ENCODE measurements at regions not wholly inside any gene's neighbourhood (a gene's known extent, or its start where the extent isn't known, plus 50 kb on each side); places are given as distances from the start of the nearest gene placed in this dataset.
A peak's percentile ranks its signal among the peaks of the same experiment; 100 is the strongest.

DNA sequence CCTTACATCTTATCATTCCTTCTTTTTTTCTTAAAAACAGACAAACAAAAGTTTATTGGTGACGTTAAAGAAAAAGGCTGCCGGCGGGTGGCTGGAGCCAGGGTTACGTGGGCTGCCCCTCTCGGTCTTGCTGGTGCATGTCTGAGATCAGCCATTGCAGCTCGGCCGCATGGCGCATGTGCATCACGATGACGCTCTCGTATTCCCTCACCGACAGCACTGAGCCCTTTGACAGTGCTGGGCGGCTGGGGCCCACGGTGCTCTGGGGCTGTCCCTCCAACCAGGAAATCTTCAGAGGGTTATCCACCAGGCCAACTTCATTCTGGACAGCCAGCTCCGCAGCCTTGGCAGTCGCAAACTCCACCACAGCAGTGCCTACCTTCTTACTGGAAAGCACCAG lies 1081.8 kb upstream of the TMEFF2 start:
- no peak overlapping the region for H3K27ac ChIP-seq
- H3K4me1 ChIP-seq (replicated peaks in 1 of 2), result no peaks in the 10 kb centered on the region
- WGBS, 10 experiments, result 60 to 100% (median 94%) methylated on average over 2 to 6 of the region's 16 CpGs; no CpG with 5 or more reads in 7 of the 10 experiments
- ATAC-seq (replicated peaks in 6 of 8), result no peak
- H3K4me3 ChIP-seq, result no peak overlapping the region
- in situ Hi-C loops (cut with MboI; ENCODE audit: low pct_unique_long_range_greater_than_20kb in 2 of 9, low sequenced_read_pairs in 9 of 9, unreplicated experiment in 9 of 9), result no loop called here

DNA sequence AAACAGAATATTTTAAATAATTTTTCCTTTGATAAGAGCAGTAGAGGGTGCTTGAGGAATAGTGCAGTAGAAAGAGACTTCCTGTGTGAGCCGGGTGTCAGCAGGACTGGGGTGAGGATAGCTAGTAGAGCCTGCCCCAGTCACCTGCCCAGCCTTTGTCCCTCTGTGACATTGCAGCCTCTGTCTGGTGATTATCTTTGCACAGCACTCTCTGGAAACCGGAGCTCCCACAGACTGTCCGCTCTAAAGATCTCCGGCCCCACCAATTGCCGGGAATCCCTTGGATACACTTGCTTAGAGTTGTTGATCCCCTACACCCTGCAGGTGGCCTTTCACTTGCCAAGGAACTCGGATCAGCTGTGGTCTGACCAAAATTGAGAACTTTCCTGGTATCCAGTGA lies 1081.3 kb upstream of the TMEFF2 start:
- in situ Hi-C loops (cut with MboI; ENCODE audit: low pct_unique_long_range_greater_than_20kb in 2 of 9, low sequenced_read_pairs in 9 of 9, unreplicated experiment in 9 of 9), result no loop called here
- Histone ChIP-seq H3K4me3 (no peak overlapping the region), H3K27ac (no peak overlapping the region), H3K4me1 (replicated peaks in 1 of 2) (no peaks in the 10 kb centered on the region)
- WGBS, 10 experiments, result 30 to 100% (median 82%) methylated on average over 1 to 6 of the region's 6 CpGs; no CpG with 5 or more reads in 2 of the 10 experiments
- no peak for ATAC-seq (replicated peaks in 6 of 8)

DNA sequence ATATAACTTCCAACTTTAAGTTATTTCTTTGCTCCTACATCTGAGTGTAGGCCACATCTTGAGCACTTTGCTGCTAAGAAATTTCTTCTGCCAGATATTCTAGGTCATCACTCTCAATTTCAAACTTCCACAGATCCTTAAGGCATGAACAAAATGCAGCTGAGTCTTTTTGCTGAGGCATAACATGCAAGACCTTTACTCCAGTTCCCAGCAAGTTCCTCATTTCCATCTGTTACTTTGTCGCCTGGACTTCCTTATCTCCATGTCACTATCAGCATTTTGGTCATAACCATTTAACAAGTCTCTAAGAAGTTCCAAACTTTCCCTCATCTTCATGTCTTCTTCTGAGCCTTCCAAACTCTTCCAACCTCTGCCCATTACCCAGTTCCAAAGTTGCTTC lies 1077.3 kb upstream of the TMEFF2 start:
- in situ Hi-C loops (cut with MboI; ENCODE audit: low pct_unique_long_range_greater_than_20kb in 2 of 9, low sequenced_read_pairs in 9 of 9, unreplicated experiment in 9 of 9), result no loop called here
- WGBS, 10 experiments, result 0 to 100% (median 81%) methylated on average over 1 of the region's 1 CpG
- ATAC-seq (replicated peaks in 6 of 8), result no peak

DNA sequence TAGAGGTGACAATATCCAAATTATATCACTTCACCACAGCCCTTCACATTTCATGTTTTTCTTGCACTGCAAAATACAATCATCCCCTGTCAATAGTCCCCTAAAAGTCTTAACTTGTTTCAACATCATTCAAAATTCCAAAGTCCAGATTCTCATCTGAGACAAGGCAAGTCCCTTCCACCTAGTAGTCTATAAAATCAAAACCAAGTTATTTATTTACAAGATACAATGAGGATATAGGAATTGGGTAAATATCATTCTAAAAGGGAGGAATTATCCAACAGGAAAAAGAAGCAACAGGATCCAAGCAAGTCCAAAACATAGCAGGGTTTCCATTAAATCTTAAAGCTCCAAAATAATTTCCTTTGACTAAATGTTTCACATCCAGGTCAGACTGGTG lies 1076.1 kb upstream of the TMEFF2 start:
- in situ Hi-C loops (cut with MboI; ENCODE audit: low pct_unique_long_range_greater_than_20kb in 2 of 9, low sequenced_read_pairs in 9 of 9, unreplicated experiment in 9 of 9), result no loop called here
- Histone ChIP-seq H3K4me1 (replicated peaks in 1 of 2) (no peaks in the 10 kb centered on the region), H3K27ac (no peak overlapping the region), H3K4me3 (no peak overlapping the region)
- no peak for ATAC-seq (replicated peaks in 6 of 8)

More for the DNA sequence above, 1077.3 kb upstream of the TMEFF2 start:
- Histone ChIP-seq H3K27ac (no peak overlapping the region), H3K4me1 (replicated peaks in 1 of 2) (no peaks in the 10 kb centered on the region), H3K4me3 (no peak overlapping the region)

DNA sequence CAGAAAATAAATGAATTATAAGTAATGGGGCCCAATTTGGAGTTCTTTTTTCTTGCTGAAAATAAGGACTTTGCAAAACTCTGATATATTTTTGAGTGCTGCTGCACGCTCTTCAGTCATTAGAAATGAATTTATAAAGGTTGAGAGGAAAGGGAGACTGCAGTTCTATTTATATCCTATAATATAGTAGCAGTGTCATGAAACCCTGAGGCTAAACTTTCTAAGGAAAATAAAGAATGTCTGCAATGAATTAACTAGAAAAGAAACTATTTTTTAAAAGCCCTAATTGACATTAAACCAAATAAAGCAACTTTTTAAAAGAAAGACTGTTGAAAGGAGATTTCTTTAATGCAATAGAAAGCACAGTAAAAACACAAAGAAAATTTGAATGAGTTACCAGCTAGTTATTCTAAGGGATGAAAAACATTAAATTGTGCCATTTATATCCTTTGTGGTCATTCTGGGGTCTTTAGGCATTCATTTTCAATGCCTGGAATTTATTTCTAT lies 1072.8 kb upstream of the TMEFF2 start:
- Histone ChIP-seq H3K4me1 (replicated peaks in 1 of 2) (no peaks in the 10 kb centered on the region), H3K27ac (no peak overlapping the region), H3K4me3 (no peak overlapping the region)
- WGBS, 10 experiments, result 0 to 88% (median 76%) methylated on average over 1 of the region's 1 CpG; no CpG with 5 or more reads in 3 of the 10 experiments
- in situ Hi-C loops (cut with MboI; ENCODE audit: low pct_unique_long_range_greater_than_20kb in 2 of 9, low sequenced_read_pairs in 9 of 9, unreplicated experiment in 9 of 9), result no loop called here
- ATAC-seq (replicated peaks in 6 of 8), result no peak

DNA sequence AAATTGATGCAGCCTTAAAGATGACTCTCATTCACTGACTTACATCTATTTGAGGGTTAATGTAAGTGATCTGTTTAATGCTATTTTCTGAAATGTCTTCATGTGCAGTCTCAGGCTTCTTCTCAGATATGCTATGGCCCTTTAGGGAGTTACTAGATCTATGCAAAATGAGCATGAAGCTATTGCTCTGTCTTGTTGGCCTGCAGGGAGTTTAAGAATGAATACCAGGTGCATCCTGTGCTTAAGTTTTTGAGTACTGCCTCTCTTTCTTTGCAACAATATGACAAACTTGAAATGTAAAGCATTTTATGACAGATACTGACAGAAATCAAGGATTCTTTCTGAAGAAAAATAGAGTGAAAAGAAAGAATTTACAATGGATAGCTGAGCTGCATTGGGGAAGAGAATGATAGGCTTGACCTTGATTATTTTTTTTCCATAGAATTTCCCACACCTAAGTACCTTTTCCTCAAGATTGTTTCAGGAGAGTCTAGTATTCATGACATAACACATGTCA lies 1058.3 kb upstream of the TMEFF2 start:
- ATAC-seq (replicated peaks in 6 of 8), result peak in 1 of 8 experiments; percentile 33
- no peak overlapping the region for H3K4me3 ChIP-seq
- H3K4me1 ChIP-seq (replicated peaks in 1 of 2), result no peaks in the 10 kb centered on the region
- H3K27ac ChIP-seq, result no peak overlapping the region
- in situ Hi-C loops (cut with MboI; ENCODE audit: low pct_unique_long_range_greater_than_20kb in 2 of 9, low sequenced_read_pairs in 9 of 9, unreplicated experiment in 9 of 9), result no loop called here

DNA sequence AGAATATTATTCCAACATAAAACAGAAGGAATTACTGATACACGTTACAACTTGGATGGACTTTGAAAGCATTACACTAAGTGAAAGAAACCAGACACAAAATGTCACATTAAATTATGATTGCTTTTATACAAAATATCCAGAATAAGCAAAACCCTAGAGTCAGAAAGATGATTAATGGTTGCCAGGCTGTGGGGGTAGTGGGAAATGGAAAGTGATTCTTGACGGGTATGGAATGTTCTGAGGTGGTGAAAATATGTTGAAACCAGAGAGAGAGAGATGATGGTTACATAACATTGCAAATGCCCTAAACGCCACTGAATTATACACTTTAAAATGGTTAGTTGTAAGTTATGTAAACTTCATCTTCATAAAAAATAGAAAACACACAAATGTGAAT lies 1057.2 kb upstream of the TMEFF2 start:
- in situ Hi-C loops (cut with MboI; ENCODE audit: low pct_unique_long_range_greater_than_20kb in 2 of 9, low sequenced_read_pairs in 9 of 9, unreplicated experiment in 9 of 9), result no loop called here
- no peak for ATAC-seq (replicated peaks in 6 of 8)
- WGBS, 10 experiments, result 2 to 100% (median 75%) methylated on average over 2 to 3 of the region's 3 CpGs
- H3K4me3 ChIP-seq, result no peak overlapping the region
- H3K27ac ChIP-seq, result no peak overlapping the region
- no peaks in the 10 kb centered on the region for H3K4me1 ChIP-seq (replicated peaks in 1 of 2)

DNA sequence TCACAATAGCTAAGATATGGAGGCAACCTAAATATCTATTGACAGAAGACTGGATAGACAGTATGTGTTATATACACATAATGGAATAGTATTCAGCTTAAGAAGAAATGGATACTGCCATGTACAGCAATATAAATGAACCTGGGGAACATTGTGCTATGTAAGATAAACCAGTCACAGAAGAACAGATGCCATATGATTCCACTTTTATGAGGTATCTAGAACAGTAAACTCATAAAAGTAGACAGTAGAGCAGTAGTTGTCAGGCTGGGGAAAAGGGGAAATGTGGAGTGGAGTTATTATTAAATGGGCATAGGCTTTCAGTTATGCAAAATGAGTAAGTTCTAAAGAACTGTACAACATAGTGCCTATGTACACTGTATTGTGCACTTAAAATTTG lies 1055.7 kb upstream of the TMEFF2 start:
- in situ Hi-C loops (cut with MboI; ENCODE audit: low pct_unique_long_range_greater_than_20kb in 2 of 9, low sequenced_read_pairs in 9 of 9, unreplicated experiment in 9 of 9), result no loop called here
- H3K4me3 ChIP-seq, result no peak overlapping the region
- ATAC-seq (replicated peaks in 6 of 8), result no peak
- no peaks in the 10 kb centered on the region for H3K4me1 ChIP-seq (replicated peaks in 1 of 2)
- H3K27ac ChIP-seq, result no peak overlapping the region

DNA sequence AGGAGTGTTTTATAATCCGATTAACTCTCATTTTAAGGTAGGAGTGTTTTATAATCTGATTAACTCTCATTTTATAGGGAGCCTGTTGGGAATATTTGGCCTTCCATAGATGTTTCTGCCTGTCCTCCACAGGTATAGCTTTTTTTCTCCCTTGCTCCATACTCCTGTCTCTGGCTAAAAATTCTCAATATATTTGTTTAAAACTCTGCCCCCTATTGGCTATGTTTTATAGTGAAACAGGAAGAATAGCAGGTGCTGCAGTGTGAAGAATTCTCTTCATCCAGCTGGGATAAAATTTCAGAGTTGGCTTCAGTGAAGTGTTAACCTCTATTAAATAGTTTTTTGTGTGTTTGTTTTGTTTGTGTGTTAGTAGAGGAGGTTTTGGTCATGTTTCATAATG lies 1046.0 kb upstream of the TMEFF2 start:
- H3K4me3 ChIP-seq, result no peak overlapping the region
- no peaks in the 10 kb centered on the region for H3K4me1 ChIP-seq (replicated peaks in 1 of 2)
- 9 to 100% (median 71%) methylated on average over 1 of the region's 1 CpG; no CpG with 5 or more reads in 3 of the 10 experiments for WGBS, 10 experiments
- in situ Hi-C loops (cut with MboI; ENCODE audit: low pct_unique_long_range_greater_than_20kb in 2 of 9, low sequenced_read_pairs in 9 of 9, unreplicated experiment in 9 of 9), result no loop called here
- ATAC-seq (replicated peaks in 6 of 8), result no peak
- no peak overlapping the region for H3K27ac ChIP-seq

DNA sequence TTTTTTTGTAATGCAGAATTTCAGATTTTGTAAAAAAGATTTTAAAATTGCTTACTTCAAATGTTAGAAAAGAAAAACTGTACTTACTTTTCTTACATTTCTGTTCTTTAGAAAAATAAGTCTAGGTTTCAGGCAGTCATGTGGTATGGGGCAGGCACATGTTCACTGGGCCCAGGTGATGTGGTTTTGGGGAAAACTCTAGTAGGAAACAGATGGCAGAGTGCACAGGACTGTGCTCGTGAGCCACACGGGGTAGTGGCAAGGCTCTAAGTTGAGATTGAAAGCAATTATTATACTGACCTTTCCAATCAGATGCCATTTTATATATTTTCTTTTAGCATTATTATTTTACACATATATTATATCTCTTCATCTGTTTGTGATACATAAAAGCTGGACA lies 1036.9 kb upstream of the TMEFF2 start:
- 17 to 100% (median 86%) methylated on average over 2 of the region's 2 CpGs; no CpG with 5 or more reads in 5 of the 10 experiments for WGBS, 10 experiments
- in situ Hi-C loops (cut with MboI; ENCODE audit: low pct_unique_long_range_greater_than_20kb in 2 of 9, low sequenced_read_pairs in 9 of 9, unreplicated experiment in 9 of 9), result no loop called here
- H3K4me1 ChIP-seq (replicated peaks in 1 of 2), result no peaks in the 10 kb centered on the region
- H3K27ac ChIP-seq, result no peak overlapping the region
- no peak overlapping the region for H3K4me3 ChIP-seq
- no peak for ATAC-seq (replicated peaks in 6 of 8)

DNA sequence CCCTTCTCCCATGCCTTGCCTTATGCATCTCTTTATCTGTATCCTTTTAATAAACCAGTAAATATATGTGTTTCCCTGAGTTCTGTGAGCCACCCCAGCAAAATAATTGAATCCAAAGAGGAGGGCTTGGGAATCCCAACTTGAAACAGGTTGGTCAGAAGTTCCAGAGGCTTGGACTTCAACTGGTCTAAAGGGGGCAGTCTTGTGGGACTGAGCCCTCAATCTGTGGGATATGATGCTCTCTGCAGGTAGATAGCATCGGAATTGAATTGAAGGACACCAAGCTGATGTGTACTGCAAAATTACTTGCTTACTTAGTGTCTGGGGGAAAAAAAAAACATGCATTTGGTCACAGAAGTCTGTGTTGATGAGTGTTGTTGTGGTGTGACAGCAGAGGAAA lies 1033.5 kb upstream of the TMEFF2 start:
- 14 to 100% (median 38%) methylated on average over 1 of the region's 1 CpG; no CpG with 5 or more reads in 5 of the 10 experiments for WGBS, 10 experiments
- ATAC-seq (replicated peaks in 6 of 8), result no peak
- no peak overlapping the region for H3K4me3 ChIP-seq
- H3K4me1 ChIP-seq (replicated peaks in 1 of 2), result no peaks in the 10 kb centered on the region
- H3K27ac ChIP-seq, result no peak overlapping the region
- in situ Hi-C loops (cut with MboI; ENCODE audit: low pct_unique_long_range_greater_than_20kb in 2 of 9, low sequenced_read_pairs in 9 of 9, unreplicated experiment in 9 of 9), result no loop called here

DNA sequence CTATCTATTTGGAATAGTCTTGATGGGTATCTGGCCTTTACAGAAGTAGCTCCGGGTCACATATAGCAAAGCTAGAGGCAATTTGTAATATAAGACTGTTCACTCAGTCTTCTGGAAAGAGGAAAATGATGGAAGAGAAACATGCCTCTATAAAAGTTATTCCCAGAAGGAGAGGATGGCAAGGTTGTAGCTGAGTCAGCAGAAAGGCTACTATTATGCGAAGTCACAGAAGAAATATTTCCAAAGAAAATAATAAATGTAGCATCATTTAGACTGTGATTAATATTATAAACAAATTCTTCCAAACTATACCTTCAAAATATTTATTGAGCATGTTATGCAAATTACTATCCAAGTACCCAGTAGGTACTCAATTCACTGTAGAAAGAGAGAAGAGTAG lies 1027.7 kb upstream of the TMEFF2 start:
- WGBS, 10 experiments, result 43 to 100% (median 96%) methylated on average over 1 to 2 of the region's 2 CpGs; no CpG with 5 or more reads in 2 of the 10 experiments
- in situ Hi-C loops (cut with MboI; ENCODE audit: low pct_unique_long_range_greater_than_20kb in 2 of 9, low sequenced_read_pairs in 9 of 9, unreplicated experiment in 9 of 9), result no loop called here
- H3K4me3 ChIP-seq, result no peak overlapping the region
- H3K27ac ChIP-seq, result no peak overlapping the region
- ATAC-seq (replicated peaks in 6 of 8), result no peak
- H3K4me1 ChIP-seq (replicated peaks in 1 of 2), result no peaks in the 10 kb centered on the region

DNA sequence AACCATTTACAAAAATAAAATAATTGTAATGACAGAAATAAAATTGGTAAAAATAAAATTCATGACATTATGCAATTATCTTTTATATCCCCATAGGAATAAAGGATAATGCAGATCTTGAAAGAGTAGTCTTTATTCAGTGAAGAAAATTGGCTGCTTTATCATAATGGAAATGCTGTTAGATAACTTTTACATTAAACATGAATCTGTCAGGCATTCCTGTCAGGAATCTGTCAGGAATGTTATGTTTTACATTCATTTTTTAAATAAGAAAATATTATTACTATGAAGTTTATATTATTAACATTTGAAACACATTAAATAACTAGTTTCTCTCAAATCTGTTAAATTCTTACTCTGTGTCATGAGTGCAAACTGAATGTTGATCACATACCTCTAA lies 1024.7 kb upstream of the TMEFF2 start:
- H3K4me3 ChIP-seq, result no peak overlapping the region
- no peak overlapping the region for H3K27ac ChIP-seq
- no peaks in the 10 kb centered on the region for H3K4me1 ChIP-seq (replicated peaks in 1 of 2)
- in situ Hi-C loops (cut with MboI; ENCODE audit: low pct_unique_long_range_greater_than_20kb in 2 of 9, low sequenced_read_pairs in 9 of 9, unreplicated experiment in 9 of 9), result no loop called here
- ATAC-seq (replicated peaks in 6 of 8), result no peak

DNA sequence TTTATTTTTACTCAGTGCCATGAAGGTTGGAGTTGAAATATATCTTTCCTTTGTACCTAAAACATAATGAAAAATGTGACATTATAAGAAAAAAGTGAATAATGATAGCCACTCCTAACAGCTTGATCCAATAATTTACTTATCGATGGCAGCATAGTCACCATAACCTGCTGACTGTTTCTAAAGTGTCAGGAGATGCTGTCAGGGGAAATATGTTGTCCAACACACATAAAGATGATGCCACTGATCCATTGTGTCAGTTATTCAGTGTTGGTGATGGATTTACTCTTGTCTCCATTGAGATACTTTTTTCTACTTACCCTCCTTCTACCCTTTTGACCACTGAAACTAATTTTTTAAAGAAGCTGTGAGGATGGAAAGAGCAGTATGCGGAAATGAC lies 1006.9 kb upstream of the TMEFF2 start:
- no peak overlapping the region for H3K4me3 ChIP-seq
- no peaks in the 10 kb centered on the region for H3K4me1 ChIP-seq (replicated peaks in 1 of 2)
- in situ Hi-C loops (cut with MboI; ENCODE audit: low pct_unique_long_range_greater_than_20kb in 2 of 9, low sequenced_read_pairs in 9 of 9, unreplicated experiment in 9 of 9), result no loop called here
- no peak overlapping the region for H3K27ac ChIP-seq
- peak in 5 of 8 experiments; percentile 38 to 82 (median 73) for ATAC-seq (replicated peaks in 6 of 8)
- 0 to 100% (median 57%) methylated on average over 1 to 2 of the region's 2 CpGs; no CpG with 5 or more reads in 1 of the 10 experiments for WGBS, 10 experiments

Data from motor neuron (in vitro differentiated cells).